Superior temporal gyrus (tissue), 1 donor: ENCODE measurements at regions not wholly inside any gene's neighbourhood (a gene's known extent, or its start where the extent isn't known, plus 50 kb on each side); places are given as distances from the start of the nearest gene placed in this dataset.
"Not testable (repeated sequence)": the region's sequence is repeated elsewhere in the genome, so short reads cannot be mapped to it uniquely, and the experiment has no call there.

ENCODE experiments used
- DNase-seq: peaks from one replicate; pipeline ENCODE4 v3.0.0-alpha.2; 2016; ENCODE audit errors: extremely low spot score

- DNase-seq, result no peak
Observed at GRCh38 chr1:4118746-4119515, 218.9 kb upstream of the C1orf174 start.

GRCh38 chr1:4119516-4120220 lies 219.6 kb upstream of the C1orf174 start:
- no peak for DNase-seq

GRCh38 chr1:4120557-4121292 lies 220.7 kb upstream of the C1orf174 start:
- DNase-seq, result no peak

- DNase-seq, result no peak
Observed at GRCh38 chr1:4121293-4121684, 221.2 kb upstream of the C1orf174 start.

GRCh38 chr1:4121834-4122512 lies 221.9 kb upstream of the C1orf174 start:
- DNase-seq, result no peak

DNA sequence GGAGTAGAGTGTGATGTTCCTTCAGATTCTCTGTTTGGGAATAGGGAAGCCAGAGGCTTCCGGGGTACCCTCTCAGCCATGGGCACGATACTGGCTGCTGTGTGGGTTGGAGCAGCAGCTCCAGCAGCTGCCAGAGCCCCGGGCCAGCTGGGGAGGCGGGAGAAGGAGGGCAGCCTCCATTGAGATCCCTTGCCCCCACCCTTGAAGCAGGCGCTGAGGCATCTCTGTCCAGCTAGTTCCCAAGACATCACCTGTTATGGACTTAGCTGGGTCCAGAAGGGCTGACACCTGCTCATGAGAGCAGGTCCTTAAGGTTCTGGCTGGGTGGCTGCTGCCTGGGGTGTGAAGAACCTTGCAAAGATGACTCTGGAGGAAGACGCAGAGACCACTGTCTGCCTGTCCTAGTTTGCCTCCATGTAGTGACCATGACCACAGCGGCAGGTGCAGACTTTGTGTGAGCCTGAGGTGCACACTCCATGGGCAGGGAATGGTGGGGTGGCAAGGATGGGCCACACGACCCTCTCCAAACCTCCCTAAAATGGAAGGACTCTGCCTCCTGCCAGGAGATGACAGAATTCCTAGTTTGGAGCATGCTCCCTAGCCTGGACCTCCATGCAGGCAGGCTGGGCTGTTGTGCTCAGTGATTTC lies 222.6 kb upstream of the C1orf174 start:
- DNase-seq, result no peak

GRCh38 chr1:4124631-4125145 lies 224.6 kb upstream of the C1orf174 start:
- DNase-seq, result no peak

- DNase-seq, result no peak
Observed at GRCh38 chr1:4126251-4126650, 226.2 kb upstream of the C1orf174 start.

GRCh38 chr1:4126731-4127591 lies 226.9 kb upstream of the C1orf174 start:
- no peak for DNase-seq

DNA sequence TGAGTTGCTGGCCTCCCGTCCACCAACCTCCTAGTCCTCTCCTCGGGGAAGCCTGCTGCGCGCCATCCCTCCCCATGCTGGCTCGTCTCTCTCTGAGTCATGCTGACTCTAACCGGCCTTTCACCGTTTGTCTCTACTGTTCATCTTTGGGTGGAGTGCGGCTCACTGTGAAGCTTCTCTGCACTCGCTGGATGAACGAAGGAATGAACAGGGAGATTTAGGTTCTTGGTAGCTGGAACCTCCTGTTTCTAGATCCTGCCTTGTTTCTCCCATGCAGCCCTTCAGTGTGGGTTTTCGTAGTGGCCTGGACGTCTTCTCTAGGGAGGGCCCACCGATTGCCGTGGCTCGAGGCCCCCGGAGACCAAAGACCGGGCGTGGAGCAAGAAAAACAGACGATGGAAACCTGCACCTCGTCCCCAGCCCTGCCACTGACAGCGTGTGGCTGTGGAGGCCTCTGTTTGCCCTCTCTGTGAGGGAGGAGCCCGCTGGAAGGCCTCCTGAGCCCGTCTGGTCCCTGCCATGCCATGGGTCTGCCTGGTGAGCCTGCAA lies 227.6 kb upstream of the C1orf174 start:
- no peak for DNase-seq

- DNase-seq, result no peak
Observed at GRCh38 chr1:4128616-4129015, 228.5 kb upstream of the C1orf174 start.

- no peak for DNase-seq
Observed at GRCh38 chr1:4129693-4130092, 229.6 kb upstream of the C1orf174 start.

DNA sequence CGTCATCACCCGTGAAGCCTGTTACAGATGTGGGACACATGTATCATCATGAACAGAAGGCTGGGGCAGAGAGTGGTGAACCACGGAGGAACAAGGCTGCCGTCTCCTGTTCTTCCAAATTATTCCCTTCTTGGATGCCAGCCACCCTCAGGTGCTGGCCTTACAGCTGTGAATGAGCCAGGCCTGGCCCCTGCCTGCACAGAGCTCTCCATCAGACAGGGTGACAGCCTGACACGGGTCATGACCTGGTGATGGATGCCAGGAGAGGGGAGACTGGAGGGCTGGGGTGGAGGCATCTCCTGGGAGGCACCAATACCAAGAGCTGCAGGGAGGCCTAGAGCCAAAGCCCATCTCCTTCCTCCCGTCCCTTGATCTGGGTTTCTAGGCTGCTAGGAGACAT lies 230.0 kb upstream of the C1orf174 start:
- DNase-seq, result no peak

GRCh38 chr1:4131734-4132133 lies 231.7 kb upstream of the C1orf174 start:
- no peak for DNase-seq

- DNase-seq, result no peak
Observed at GRCh38 chr1:4132352-4133296, 232.6 kb upstream of the C1orf174 start.

DNA sequence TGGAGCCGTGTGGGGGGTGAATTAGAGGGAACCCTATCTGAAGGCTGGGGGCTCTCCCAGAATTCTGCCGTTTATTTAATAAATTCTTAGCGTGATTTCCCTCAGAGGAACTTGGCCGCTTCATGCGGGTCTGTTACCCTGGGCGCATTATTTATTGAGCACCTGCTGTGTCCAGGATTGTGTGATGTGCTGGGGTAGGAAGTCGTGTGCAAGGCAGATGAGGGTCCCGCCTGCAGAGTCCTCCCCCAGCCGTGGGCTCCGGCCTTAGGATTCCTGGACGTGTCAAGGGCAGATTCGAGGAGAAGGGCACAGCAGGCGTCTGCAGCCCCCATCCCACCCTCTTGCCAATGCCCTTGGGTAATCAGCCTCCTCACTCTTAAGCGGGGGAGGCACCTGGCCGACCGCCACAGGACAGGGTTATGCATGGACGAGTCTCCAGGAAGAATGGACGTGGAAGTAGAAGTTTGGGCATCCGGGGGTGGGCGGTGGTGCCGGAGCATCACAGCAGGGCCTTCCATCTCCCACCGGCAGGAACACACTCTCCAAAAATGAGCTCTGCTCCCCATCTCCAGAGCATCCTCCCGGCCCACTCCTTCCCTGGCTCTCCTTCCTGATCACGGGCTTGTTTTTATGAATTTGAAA lies 233.3 kb upstream of the C1orf174 start:
- no peak for DNase-seq

- DNase-seq, result no peak
Observed at GRCh38 chr1:4133939-4134321, 233.9 kb upstream of the C1orf174 start.

DNA sequence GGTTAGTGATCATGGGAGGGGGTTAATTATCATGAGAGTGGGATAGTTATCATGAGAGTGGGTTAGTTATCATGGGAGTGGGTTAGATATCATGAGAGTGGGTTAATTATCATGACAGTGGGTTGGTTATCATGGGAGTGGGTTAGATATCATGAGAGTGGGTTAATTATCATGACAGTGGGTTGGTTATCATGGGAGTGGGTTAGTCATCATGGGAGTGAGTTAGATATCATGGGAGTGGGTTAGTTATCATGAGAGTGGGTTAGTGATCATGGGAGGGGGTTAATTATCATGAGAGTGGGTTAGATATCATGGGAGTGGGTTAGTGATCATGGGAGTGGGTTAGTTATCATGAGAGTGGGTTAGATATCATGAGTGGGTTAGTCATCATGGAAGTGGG lies 235.8 kb upstream of the C1orf174 start:
- not testable (repeated sequence) for DNase-seq
